ENCODE measurements at regions not wholly inside any gene's neighbourhood (a gene's known extent, or its start where the extent isn't known, plus 50 kb on each side); places are given as distances from the start of the nearest gene placed in this dataset.
A peak's percentile ranks its signal among the peaks of the same experiment; 100 is the strongest.

GRCh38 chr18:29351171-29351570 is 1174.2 kb upstream of the CDH2 start:
- Histone ChIP-seq H3K9me3 (ENCODE audit: low read depth) (no peaks in the 10 kb centered on the region), H3K4me2 (no peak overlapping the region), H3K27ac (no peak overlapping the region), H3K27me3 (no peaks in the 10 kb centered on the region), H3K79me2 (ENCODE audit: low read depth) (no peaks in the 10 kb centered on the region), H4K20me1 (ENCODE audit: low read depth) (no peaks in the 10 kb centered on the region), H3K9ac (no peak overlapping the region), H3K4me1 (no peaks in the 10 kb centered on the region), H3K36me3 (no peaks in the 10 kb centered on the region), H3K4me3 (no peak overlapping the region), H2AFZ (replicated peaks) (no peak overlapping the region), H3F3A (ENCODE audit: low read depth) (no peaks in the 10 kb centered on the region)
- TF ChIP-seq, protein P1, sequence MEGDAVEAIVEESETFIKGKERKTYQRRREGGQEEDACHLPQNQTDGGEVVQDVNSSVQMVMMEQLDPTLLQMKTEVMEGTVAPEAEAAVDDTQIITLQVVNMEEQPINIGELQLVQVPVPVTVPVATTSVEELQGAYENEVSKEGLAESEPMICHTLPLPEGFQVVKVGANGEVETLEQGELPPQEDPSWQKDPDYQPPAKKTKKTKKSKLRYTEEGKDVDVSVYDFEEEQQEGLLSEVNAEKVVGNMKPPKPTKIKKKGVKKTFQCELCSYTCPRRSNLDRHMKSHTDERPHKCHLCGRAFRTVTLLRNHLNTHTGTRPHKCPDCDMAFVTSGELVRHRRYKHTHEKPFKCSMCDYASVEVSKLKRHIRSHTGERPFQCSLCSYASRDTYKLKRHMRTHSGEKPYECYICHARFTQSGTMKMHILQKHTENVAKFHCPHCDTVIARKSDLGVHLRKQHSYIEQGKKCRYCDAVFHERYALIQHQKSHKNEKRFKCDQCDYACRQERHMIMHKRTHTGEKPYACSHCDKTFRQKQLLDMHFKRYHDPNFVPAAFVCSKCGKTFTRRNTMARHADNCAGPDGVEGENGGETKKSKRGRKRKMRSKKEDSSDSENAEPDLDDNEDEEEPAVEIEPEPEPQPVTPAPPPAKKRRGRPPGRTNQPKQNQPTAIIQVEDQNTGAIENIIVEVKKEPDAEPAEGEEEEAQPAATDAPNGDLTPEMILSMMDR (IDR thresholded peaks at IDR 0.05), result no peak
- TF ChIP-seq EZH2 (IDR thresholded peaks at IDR 0.05) (no peak), EZH2phosphoT487 (IDR thresholded peaks at IDR 0.05) (no peak)
- no peak for DNase-seq (ENCODE audit: low spot score)
- H3K9me3 Mint-ChIP-seq, result no peaks in the 10 kb centered on the region
- H3K36me3 Mint-ChIP-seq, result no peaks in the 10 kb centered on the region
- H3K4me3 Mint-ChIP-seq, result no peak overlapping the region
- H3K27ac Mint-ChIP-seq, result no peak overlapping the region
- no peaks in the 10 kb centered on the region for H3K27me3 Mint-ChIP-seq (ENCODE audit: insufficient read depth, low read depth)
- peaks cover 6% of the 10 kb centered on the region for H3K4me1 Mint-ChIP-seq

DNA sequence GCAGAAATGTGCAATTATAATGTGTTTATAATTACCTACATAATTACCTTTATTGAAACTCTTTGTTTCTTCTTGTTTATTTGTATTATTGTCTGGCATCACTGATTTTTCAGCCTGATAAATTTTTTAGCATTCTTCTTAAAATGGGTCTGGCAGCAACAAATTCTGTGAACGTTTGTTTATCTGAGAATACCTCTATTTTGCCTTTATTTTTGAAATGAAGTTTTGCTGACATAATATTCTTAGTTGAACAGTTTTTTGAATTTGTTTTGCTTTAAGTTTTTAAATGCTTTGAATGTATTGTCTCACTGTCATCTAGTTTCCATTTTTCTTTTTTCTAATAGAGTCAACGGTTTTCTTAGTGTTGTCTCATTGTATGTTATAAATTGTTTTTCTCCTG is 1152.0 kb upstream of the CDH2 start:
- H3K4me1 Mint-ChIP-seq, result peaks cover 3% of the 10 kb centered on the region
- Histone ChIP-seq H4K20me1 (ENCODE audit: low read depth) (no peaks in the 10 kb centered on the region), H3K4me2 (no peak overlapping the region), H3K9me3 (ENCODE audit: low read depth) (peaks cover 10% of the 10 kb centered on the region), H3K4me1 (peaks cover 13% of the 10 kb centered on the region), H3K4me3 (no peak overlapping the region), H3K9ac (no peak overlapping the region), H2AFZ (replicated peaks) (no peak overlapping the region), H3K79me2 (ENCODE audit: low read depth) (no peaks in the 10 kb centered on the region), H3K27me3 (no peaks in the 10 kb centered on the region), H3K27ac (no peak overlapping the region), H3F3A (ENCODE audit: low read depth) (no peaks in the 10 kb centered on the region), H3K36me3 (peaks cover 6% of the 10 kb centered on the region)
- no peak overlapping the region for H3K27ac Mint-ChIP-seq
- H3K9me3 Mint-ChIP-seq, result peaks cover 22% of the 10 kb centered on the region
- H3K27me3 Mint-ChIP-seq (ENCODE audit: insufficient read depth, low read depth), result no peaks in the 10 kb centered on the region
- H3K4me3 Mint-ChIP-seq, result no peak overlapping the region
- no peak for DNase-seq (ENCODE audit: low spot score)
- H3K36me3 Mint-ChIP-seq, result peaks cover 2% of the 10 kb centered on the region
- no peak for TF ChIP-seq EZH2 (IDR thresholded peaks at IDR 0.05)
- no peak for TF ChIP-seq EZH2phosphoT487 (IDR thresholded peaks at IDR 0.05)
- TF ChIP-seq, protein P1 (IDR thresholded peaks at IDR 0.05), result no peak

- TF ChIP-seq, protein P1 (IDR thresholded peaks at IDR 0.05), result no peak
- TF ChIP-seq EZH2phosphoT487 (IDR thresholded peaks at IDR 0.05) (no peak), EZH2 (IDR thresholded peaks at IDR 0.05) (no peak)
- H3K36me3 ChIP-seq, result peaks cover 6% of the 10 kb centered on the region
- H3F3A ChIP-seq (ENCODE audit: low read depth), result no peaks in the 10 kb centered on the region
- H3K9me3 Mint-ChIP-seq, result peaks cover 22% of the 10 kb centered on the region
- no peak overlapping the region for H2AFZ ChIP-seq (replicated peaks)
- no peak overlapping the region for H3K27ac ChIP-seq
- H3K4me2 ChIP-seq, result peak overlapping the region; percentile 7
- H3K4me1 Mint-ChIP-seq, result peaks cover 3% of the 10 kb centered on the region
- no peaks in the 10 kb centered on the region for H3K27me3 ChIP-seq
- no peak overlapping the region for H3K27ac Mint-ChIP-seq
- H3K36me3 Mint-ChIP-seq, result peaks cover 2% of the 10 kb centered on the region
- H3K9ac ChIP-seq, result no peak overlapping the region
- H3K79me2 ChIP-seq (ENCODE audit: low read depth), result no peaks in the 10 kb centered on the region
- DNase-seq (ENCODE audit: low spot score), result peak; percentile 24
- peaks cover 13% of the 10 kb centered on the region for H3K4me1 ChIP-seq
- H3K4me3 Mint-ChIP-seq, result no peak overlapping the region
- H3K27me3 Mint-ChIP-seq (ENCODE audit: insufficient read depth, low read depth), result no peaks in the 10 kb centered on the region
- peaks cover 10% of the 10 kb centered on the region for H3K9me3 ChIP-seq (ENCODE audit: low read depth)
- H3K4me3 ChIP-seq, result no peak overlapping the region
- no peaks in the 10 kb centered on the region for H4K20me1 ChIP-seq (ENCODE audit: low read depth)
Observed at GRCh38 chr18:29326214-29326613, 1149.3 kb upstream of the CDH2 start.
